Lung microvascular endothelial cell (primary cell): ENCODE measurements at regions not wholly inside any gene's neighbourhood (a gene's known extent, or its start where the extent isn't known, plus 50 kb on each side); places are given as distances from the start of the nearest gene placed in this dataset.
A peak's percentile ranks its signal among the peaks of the same experiment; 100 is the strongest.

Experiments
- DNase-seq, 2 donors: peaks; one replicate each; pipeline versions ENCODE4 v3.0.0 to v3.0.0-alpha.2; 2010; ENCODE audit warnings: low read depth in 2 of 2

GRCh38 chr12:63319936-63320633 lies 169.1 kb upstream of the AVPR1A start:
- DNase-seq = no peak

GRCh38 chr12:63319386-63319785 lies 168.4 kb upstream of the AVPR1A start:
- no peak for DNase-seq

GRCh38 chr12:63318933-63319332 lies 167.9 kb upstream of the AVPR1A start:
- no peak for DNase-seq

- no peak for DNase-seq
These were observed 167.3 kb upstream of the AVPR1A start for GRCh38 chr12:63318313-63318712.

- DNase-seq = no peak
These were observed 166.9 kb upstream of the AVPR1A start for GRCh38 chr12:63317880-63318279.

GRCh38 chr12:63317286-63317846 lies 166.4 kb upstream of the AVPR1A start:
- no peak for DNase-seq

GRCh38 chr12:63313139-63313538 lies 162.1 kb upstream of the AVPR1A start:
- DNase-seq = no peak

GRCh38 chr12:63308671-63309070 lies 157.7 kb upstream of the AVPR1A start:
- DNase-seq = no peak

- no peak for DNase-seq
These were observed 156.8 kb upstream of the AVPR1A start for GRCh38 chr12:63307849-63308248.

GRCh38 chr12:63305901-63306875 lies 155.2 kb upstream of the AVPR1A start:
- DNase-seq = no peak

GRCh38 chr12:63304887-63305316 lies 153.9 kb upstream of the AVPR1A start:
- DNase-seq = no peak

GRCh38 chr12:63302941-63303536 lies 152.0 kb upstream of the AVPR1A start:
- peak in 1 of 2 donors; percentile 27 for DNase-seq

GRCh38 chr12:63302269-63302940 lies 151.4 kb upstream of the AVPR1A start:
- peak; percentile 46 to 72 for DNase-seq

GRCh38 chr12:63301311-63301710 lies 150.3 kb upstream of the AVPR1A start:
- DNase-seq = no peak

- DNase-seq = no peak
These were observed 147.5 kb upstream of the AVPR1A start for GRCh38 chr12:63298386-63298930.

GRCh38 chr12:63294327-63294632 lies 143.3 kb upstream of the AVPR1A start:
- peak; percentile 80 to 97 for DNase-seq

GRCh38 chr12:63292471-63293221 lies 141.6 kb upstream of the AVPR1A start:
- DNase-seq = peak; percentile 21 to 73

GRCh38 chr12:63276537-63277365 lies 125.8 kb upstream of the AVPR1A start:
- peak; percentile 51 to 56 for DNase-seq

GRCh38 chr12:63266988-63267387 lies 116.0 kb upstream of the AVPR1A start:
- DNase-seq = no peak
